NCI-H146 treated with DMSO at 0.1 percent for 48 hours (cell line): ENCODE measurements at regions not wholly inside any gene's neighbourhood (a gene's known extent, or its start where the extent isn't known, plus 50 kb on each side); places are given as distances from the start of the nearest gene placed in this dataset.
"Not testable (repeated sequence)": the region's sequence is repeated elsewhere in the genome, so short reads cannot be mapped to it uniquely, and the experiment has no call there.

Experiments used
- DNase-seq: peaks from one replicate; lab custom pipeline; 2025; ENCODE audit not compliant: unreplicated experiment; lab: John Stamatoyannopoulos, UW

- DNase-seq, result no peak
Observed at GRCh38 chr9:7739595-7739994, 60.0 kb downstream of the DMAC1 start.

DNA sequence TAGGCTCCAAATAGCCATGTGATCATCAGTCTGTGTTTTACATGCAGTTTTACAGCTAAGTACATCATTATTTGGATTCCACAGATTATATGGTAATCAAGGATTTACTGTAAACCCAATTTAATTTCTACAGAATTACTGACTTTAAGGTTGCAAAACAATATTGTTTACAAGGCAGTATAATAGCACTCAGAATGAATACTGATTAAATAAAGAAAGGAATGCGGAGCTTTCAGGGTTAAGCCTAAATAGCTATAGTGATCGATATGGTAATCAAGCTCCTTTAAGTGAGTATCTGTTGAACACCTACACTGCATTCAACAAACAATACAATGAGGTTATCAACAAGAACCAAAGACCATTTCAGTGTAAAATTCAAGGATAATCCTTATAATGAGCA, 64.3 kb downstream of the DMAC1 start:
- no peak for DNase-seq

- no peak for DNase-seq
Observed at GRCh38 chr9:7730164-7730445, 69.5 kb downstream of the DMAC1 start.

- no peak for DNase-seq
Observed at GRCh38 chr9:7729371-7730163, 70.0 kb downstream of the DMAC1 start.

GRCh38 chr9:7721291-7721690, 78.3 kb downstream of the DMAC1 start:
- DNase-seq, result no peak

DNA sequence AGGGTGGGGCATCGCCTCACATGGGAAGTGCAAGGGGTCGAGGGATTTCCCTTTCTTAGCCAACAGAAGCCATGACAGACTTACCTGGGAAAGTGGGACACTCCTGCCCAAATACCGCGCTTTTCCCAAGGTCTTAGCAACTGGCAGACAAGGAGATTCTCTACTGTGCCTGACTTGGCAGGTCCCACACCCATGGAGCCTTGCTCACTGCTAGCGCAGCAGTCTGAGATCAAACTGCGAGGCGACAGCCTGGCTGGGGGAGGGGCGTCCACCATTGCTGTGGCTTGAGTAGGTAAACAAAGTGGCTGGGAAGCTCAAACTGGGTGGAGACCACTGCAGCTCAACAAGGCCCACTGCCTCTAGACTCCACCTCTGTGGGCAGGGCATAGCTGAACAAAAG, 86.5 kb downstream of the DMAC1 start:
- DNase-seq, result not testable (repeated sequence)

DNA sequence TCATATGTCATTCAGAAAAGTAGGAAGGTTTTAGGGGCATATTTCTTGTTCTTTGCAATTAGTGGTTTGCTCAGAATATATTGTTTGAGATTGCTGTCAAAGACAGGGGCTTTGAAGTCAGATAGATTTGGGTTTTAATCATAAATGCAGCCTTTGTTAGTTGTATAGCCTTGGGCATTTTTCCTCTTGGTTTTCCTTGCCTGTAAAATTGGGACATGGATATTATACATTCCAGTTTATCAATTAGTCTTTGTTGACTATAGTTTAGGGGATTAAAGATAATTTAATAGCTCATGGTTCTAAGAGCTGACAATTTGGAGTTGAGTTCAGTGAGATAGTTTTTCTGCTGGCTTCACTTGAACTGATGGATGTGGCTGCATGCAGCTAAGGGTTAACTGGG, 88.9 kb downstream of the DMAC1 start:
- DNase-seq, result no peak

DNA sequence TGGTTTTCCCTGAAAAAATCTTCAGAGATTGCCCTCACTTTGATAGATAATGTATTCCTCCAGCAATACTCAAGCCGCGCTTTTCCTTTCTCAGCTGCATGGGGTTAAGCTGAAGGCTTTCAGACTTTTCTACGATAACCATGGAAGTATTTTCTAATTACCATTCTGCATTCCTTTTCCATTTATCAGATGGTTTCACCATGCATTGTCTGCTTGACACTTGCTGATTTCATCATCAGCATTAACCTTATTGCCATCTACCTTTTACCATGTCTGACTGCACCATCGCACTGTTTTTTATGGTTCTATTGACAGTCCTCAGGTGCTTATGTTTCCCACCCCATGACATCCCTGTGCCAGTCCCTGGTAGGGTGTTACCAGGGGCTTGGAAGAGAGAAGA, 91.6 kb downstream of the DMAC1 start:
- DNase-seq, result no peak

DNA sequence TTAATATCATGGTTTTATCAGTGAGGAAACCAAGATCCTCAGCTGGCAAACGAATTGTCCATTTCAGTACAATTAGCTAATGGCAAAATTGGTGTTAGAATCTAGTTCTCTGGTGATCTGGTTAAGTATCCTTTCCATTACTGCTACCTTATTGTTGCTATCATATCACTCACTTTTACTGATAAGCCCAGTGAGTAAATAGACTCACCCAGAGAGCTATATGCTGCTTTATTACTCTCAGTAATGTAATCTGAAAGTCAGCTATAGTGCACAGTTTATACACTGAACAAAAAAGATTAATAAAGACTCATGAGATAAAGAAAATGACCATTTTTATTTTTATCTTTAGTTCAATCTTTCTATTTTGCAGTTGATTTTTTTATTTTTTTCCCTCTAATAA, 95.0 kb downstream of the DMAC1 start:
- DNase-seq, result no peak

DNA sequence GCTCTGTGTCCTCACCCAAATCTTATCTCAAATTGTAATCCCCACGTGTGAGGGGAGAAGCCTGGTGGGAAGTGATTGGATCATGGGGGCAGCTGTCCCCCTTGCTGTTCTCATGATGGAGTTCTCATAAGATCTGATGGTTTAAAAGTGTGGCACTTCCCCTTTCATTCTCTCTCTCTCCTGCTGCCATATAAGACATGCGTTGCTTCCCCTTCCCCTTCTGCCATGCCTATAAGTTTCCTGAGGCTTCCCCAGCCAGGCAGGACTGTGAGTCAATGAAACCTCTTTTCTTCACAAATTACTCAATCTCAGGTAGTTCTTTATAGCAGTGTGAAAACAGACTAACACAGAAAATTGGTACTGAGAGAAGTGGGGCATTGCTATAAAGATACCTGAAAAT, 107.7 kb downstream of the DMAC1 start:
- DNase-seq, result no peak

DNA sequence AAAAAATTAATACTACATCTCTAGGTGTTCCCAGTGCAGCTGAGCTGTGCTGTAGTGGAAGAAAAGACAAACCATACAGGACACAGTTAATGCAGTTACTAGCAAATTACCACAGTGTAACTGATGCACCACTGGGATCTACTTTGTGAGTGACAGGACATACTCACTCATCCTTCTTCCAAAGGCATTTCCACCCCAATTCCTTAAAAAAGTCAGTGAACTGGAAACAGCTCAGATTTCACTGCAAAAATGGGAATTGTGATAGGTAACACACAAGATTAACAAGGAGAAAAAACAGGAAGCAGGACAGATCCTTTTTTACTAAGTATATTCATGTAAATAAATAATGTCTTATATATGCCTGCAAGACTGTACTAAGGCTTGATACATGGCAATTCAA, 109.6 kb downstream of the DMAC1 start:
- DNase-seq, result no peak

- DNase-seq, result no peak
Observed at GRCh38 chr9:7688626-7689025, 111.0 kb downstream of the DMAC1 start.

DNA sequence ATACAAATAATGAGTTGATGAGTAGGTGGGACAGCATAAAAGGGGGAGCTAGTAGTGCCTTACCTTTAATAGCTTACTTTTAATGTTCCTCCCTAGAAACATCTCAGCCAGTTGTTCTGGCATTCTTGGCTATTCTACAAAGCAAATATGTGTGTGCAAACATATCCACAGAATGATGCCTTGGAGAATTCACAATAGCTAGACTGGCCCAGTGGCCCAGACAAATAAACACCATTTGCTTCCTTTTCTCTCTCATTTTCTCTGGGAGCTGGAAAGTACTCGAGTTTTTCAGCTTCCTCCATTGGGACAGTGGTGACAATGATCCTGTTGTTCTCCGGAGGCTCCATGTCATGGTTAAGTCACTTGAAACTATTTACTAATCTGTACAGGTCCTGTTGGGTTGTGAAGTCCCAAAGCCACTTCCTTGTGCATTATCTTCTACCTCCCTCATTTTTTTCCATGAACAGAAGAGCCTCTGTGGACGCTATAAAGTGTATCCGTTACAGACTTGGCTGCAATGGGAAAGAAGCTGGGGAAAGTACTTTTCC, 122.9 kb downstream of the DMAC1 start:
- DNase-seq, result no peak

- no peak for DNase-seq
Observed at GRCh38 chr9:7671847-7672246, 127.7 kb downstream of the DMAC1 start.

DNA sequence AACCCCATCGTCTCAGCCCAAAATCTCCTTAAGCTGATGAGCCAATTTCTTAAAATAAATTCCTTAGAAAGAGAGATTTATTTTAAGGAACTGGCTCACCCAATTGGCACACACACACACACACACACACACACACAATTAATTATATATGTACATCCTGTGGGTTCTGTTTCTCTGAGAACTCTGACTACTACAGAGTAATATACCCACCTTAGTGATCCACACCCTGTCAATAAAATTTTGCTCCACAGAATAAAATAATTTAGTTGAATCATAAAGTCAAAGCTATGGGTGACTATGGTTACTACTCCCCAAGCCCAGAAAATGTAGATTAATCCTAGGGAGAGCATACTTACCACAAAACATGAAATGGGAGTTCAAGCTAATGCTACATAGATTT, 131.0 kb downstream of the DMAC1 start:
- DNase-seq, result no peak

GRCh38 chr9:7665874-7666273, 133.7 kb downstream of the DMAC1 start:
- no peak for DNase-seq

DNA sequence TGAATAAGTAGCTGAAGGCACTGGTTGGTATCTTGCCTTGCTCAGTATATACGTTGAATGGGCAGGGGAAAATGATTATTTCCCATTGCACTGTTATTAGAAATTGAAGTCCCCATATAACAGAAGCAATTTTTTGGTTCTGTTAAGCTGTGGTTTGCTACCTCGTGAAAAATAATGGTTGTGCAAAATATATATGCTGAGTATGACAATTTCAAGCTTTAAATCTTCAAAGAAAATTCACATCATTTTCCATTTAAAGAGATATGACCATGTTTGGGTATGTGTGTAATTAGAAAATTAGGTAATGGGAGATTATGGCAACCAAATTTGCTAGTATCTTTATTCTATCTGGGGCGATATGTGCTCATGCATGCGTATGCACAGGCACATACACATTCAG, 139.8 kb downstream of the DMAC1 start:
- no peak for DNase-seq

DNA sequence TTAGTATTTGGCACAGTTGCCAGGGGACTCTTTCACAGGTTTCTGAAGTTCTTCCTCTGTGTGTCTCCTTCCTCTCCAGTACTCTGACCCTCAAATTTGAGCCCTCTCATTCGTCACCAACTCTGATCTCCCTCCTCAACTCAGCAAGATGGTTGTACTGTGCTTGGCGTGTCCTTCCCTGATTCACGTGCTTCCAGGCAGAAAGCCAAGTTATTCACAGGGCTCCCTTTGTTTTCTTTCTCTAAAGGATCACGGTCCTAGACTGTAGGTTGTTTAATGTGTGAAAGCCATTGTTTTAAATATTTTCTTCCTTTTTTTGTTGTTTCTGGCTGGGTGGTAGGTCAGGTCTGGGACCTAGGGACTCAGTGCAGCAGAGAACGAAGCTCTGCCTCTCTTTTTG, 142.9 kb downstream of the DMAC1 start:
- no peak for DNase-seq

DNA sequence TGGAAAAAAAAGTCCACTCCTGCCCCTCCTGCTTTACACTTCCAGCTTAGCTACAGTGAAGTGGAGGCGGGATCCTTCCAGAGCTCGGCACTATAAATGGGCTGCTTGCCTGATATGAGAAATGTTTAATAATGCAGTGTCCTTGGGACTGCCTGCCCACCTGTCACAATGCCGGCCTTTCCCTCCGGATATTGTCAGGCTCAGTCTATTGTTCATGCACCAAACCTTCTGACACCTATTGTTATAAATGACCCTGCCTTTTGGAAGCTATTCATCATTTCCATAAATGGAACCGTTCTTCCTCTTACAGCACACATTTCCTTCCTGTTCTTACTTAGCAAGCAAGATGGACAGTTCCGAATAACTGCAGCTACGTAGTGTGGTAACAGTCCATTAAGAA, 146.3 kb downstream of the DMAC1 start:
- no peak for DNase-seq

DNA sequence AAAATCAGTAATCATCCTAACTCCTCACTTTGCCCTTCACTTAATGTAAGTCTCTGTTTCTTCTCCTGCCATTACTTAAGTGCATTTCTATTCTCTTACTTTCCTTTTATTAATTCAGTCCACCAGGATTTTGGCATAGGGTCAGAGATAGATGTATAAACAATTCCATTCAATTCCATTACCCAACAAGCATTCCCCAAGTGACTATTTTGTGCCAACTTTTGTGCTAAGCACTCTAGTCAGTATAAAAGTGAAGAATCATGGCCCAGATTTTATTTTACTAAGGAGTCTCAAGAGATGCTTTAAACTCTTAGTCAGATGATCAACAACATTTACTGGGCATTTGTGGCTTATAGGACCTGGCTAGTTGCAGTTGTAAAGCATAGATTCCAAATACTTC, 159.3 kb downstream of the DMAC1 start:
- no peak for DNase-seq

GRCh38 chr9:7639471-7639870, 160.1 kb downstream of the DMAC1 start:
- no peak for DNase-seq

- DNase-seq, result no peak
Observed at GRCh38 chr9:7636838-7637467, 162.6 kb downstream of the DMAC1 start.

GRCh38 chr9:7636309-7636708, 163.3 kb downstream of the DMAC1 start:
- DNase-seq, result no peak
